IMR-90 (cell line): ENCODE measurements at regions not wholly inside any gene's neighbourhood (a gene's known extent, or its start where the extent isn't known, plus 50 kb on each side); places are given as distances from the start of the nearest gene placed in this dataset.

Source experiments
- ATAC-seq: fragments of 200-7000 bp; cut with Tn5 transposase; 2 replicates; pipeline ENCODE4 v1.9.1; 2020; ENCODE audit warnings: low read depth, mild to moderate bottlenecking, moderate library complexity
- BruUV-seq: library from RNA; stranded (reverse); fragments of 400-500 nt; replicated peaks from 2 replicates; lab custom pipeline; 2021; lab: Mats Ljungman, UMichigan
- CTCF ChIA-PET: fragments of 300-600 bp; formaldehyde crosslinking; extraction: SDS; loops from one replicate; lab custom pipeline; 2021; ENCODE audit warnings: antibody characterized with exemption; lab: Yijun Ruan, JAX
- POLR2A ChIA-PET: fragments of 300-600 bp; sonication (Branson Sonifier 250); formaldehyde crosslinking; loops from one replicate; lab custom pipeline; 2022; ENCODE audit warnings: antibody characterized with exemption; ENCODE audit not compliant: unreplicated experiment; lab: Charles Lee
- DNase-seq: peaks from one replicate; pipeline ENCODE4 v3.0.0; 2013
- H2AFZ ChIP-seq: replicated peaks from 2 replicates; pipeline ENCODE3; 2013; ENCODE audit warnings: low read length, mild to moderate bottlenecking; ENCODE audit not compliant: poor library complexity
- H2AK5ac ChIP-seq: 2 replicates; pipeline ENCODE4 v1.6.1; 2013; ENCODE audit warnings: low read depth, low read length, inconsistent platforms
- H2AK9ac ChIP-seq: replicated peaks from 2 replicates; pipeline ENCODE3; 2013; ENCODE audit warnings: mild to moderate bottlenecking, low read depth, low read length, moderate library complexity; ENCODE audit not compliant: poor library complexity
- H2BK120ac ChIP-seq: 2 replicates; pipeline ENCODE4 v1.6.1; 2013; ENCODE audit warnings: low read depth, low read length, inconsistent platforms
- H2BK15ac ChIP-seq: 3 replicates; pipeline ENCODE4 v1.6.1; 2013; ENCODE audit warnings: low read depth, low read length, inconsistent platforms
- H2BK20ac ChIP-seq: 2 replicates; pipeline ENCODE4 v1.6.1; 2013; ENCODE audit warnings: low read depth, mild to moderate bottlenecking, inconsistent platforms, low read length, moderate library complexity
- H2BK5ac ChIP-seq: 2 replicates; pipeline ENCODE4 v1.6.1; 2013; ENCODE audit warnings: mild to moderate bottlenecking, low read depth, low read length, inconsistent platforms; ENCODE audit not compliant: poor library complexity, severe bottlenecking
- H3K14ac ChIP-seq: replicated peaks from 2 replicates; pipeline ENCODE4 v1.6.1; 2013; ENCODE audit warnings: low read depth, low read length, inconsistent platforms
- H3K18ac ChIP-seq: 2 replicates; pipeline ENCODE4 v1.6.1; 2013; ENCODE audit warnings: low read depth, low read length, control low read depth
- H3K23ac ChIP-seq: 2 replicates; pipeline ENCODE4 v1.6.1; 2013; ENCODE audit warnings: low read depth, low read length, inconsistent platforms
- H3K27ac ChIP-seq: 2 replicates; pipeline ENCODE4 v1.5.1; 2013; ENCODE audit warnings: mild to moderate bottlenecking, control low read depth, low read length; ENCODE audit not compliant: insufficient read depth
- H3K27me3 ChIP-seq: 2 replicates; pipeline ENCODE4 v1.6.1; 2013; ENCODE audit warnings: low read length; ENCODE audit not compliant: control insufficient read depth, insufficient read depth
- H3K36me3 ChIP-seq: 2 replicates; pipeline ENCODE4 v1.6.1; 2013; ENCODE audit warnings: low read length, mixed read lengths; ENCODE audit not compliant: control insufficient read depth, insufficient read depth
- H3K4ac ChIP-seq: 2 replicates; pipeline ENCODE4 v1.6.1; 2013; ENCODE audit warnings: low read depth, low read length, inconsistent platforms
- H3K4me1 ChIP-seq: 2 replicates; pipeline ENCODE4 v1.6.1; 2013; ENCODE audit warnings: low read length, mixed read lengths; ENCODE audit not compliant: control insufficient read depth, insufficient read depth
- H3K4me2 ChIP-seq: 2 replicates; pipeline ENCODE4 v1.6.1; 2013; ENCODE audit warnings: low read depth, mild to moderate bottlenecking, control low read depth, low read length, moderate library complexity
- H3K4me3 ChIP-seq: 2 replicates; pipeline ENCODE4 v1.5.1; 2013; ENCODE audit warnings: low read depth, mild to moderate bottlenecking, control low read depth, low read length, moderate library complexity; ENCODE audit not compliant: insufficient read depth
- H3K56ac ChIP-seq: 2 replicates; pipeline ENCODE4 v1.6.1; 2013; ENCODE audit warnings: low read length, inconsistent platforms; ENCODE audit not compliant: insufficient read depth; ENCODE audit errors: extremely low read depth
- H3K79me1 ChIP-seq, 2 experiments: 2 replicates each; pipeline ENCODE4 v1.6.1; 2013; ENCODE audit warnings: low read length in 2 of 2, inconsistent platforms in 1 of 2, low read depth in 1 of 2
- H3K9ac ChIP-seq: 2 replicates; pipeline ENCODE4 v1.6.1; 2013; ENCODE audit warnings: low read depth, low read length, control low read depth
- H3K9me1 ChIP-seq: 2 replicates; pipeline ENCODE4 v1.6.1; 2013; ENCODE audit warnings: low read length, inconsistent platforms; ENCODE audit not compliant: insufficient read depth
- H3K9me3 ChIP-seq: 2 replicates; pipeline ENCODE4 v1.6.1; 2013; ENCODE audit warnings: low read length; ENCODE audit not compliant: control insufficient read depth, insufficient read depth
- H4K20me1 ChIP-seq: 2 replicates; pipeline ENCODE4 v1.6.1; 2013; ENCODE audit warnings: low read length, inconsistent platforms; ENCODE audit not compliant: insufficient read depth
- H4K5ac ChIP-seq: 2 replicates; pipeline ENCODE4 v1.6.1; 2013; ENCODE audit warnings: mild to moderate bottlenecking, low read depth, low read length, control low read depth
- H4K8ac ChIP-seq, 2 experiments: 2 replicates each; pipeline ENCODE4 v1.6.1; 2013; ENCODE audit warnings: low read depth in 2 of 2, low read length in 2 of 2, control low read depth in 1 of 2, inconsistent platforms in 1 of 2
- H4K91ac ChIP-seq: 2 replicates; pipeline ENCODE4 v1.6.1; 2013; ENCODE audit warnings: low read depth, low read length, inconsistent platforms; ENCODE audit not compliant: insufficient read depth
- MAZ ChIP-seq: IDR thresholded peaks from 2 replicates; pipeline ENCODE4 v1.6.1; 2012; ENCODE audit warnings: low read depth, mild to moderate bottlenecking, low read length, improper control_type of control experiment, moderate library complexity, borderline replicate concordance
- MXI1 ChIP-seq: IDR thresholded peaks from 2 replicates; pipeline ENCODE4 v1.6.1; 2012; ENCODE audit warnings: low read depth, mild to moderate bottlenecking, low read length, moderate library complexity, borderline replicate concordance
- NFE2L2 ChIP-seq: fragments of 150-350 bp; IDR thresholded peaks from 2 replicates; pipeline ENCODE4 v1.6.1; 2016; ENCODE audit warnings: low read depth, mild to moderate bottlenecking, low read length
- POLR2A ChIP-seq: IDR thresholded peaks from 2 replicates; pipeline ENCODE4 v1.6.1; 2012; ENCODE audit warnings: mild to moderate bottlenecking, low read depth, low read length
- RCOR1 ChIP-seq: IDR thresholded peaks from 2 replicates; pipeline ENCODE4 v1.6.1; 2012; ENCODE audit warnings: mild to moderate bottlenecking, low read length, improper control_type of control experiment; ENCODE audit not compliant: insufficient replicate concordance
- RFX5 ChIP-seq: IDR thresholded peaks from 2 replicates; pipeline ENCODE4 v1.8.0; 2012; ENCODE audit warnings: low read depth, mild to moderate bottlenecking, low read length, moderate library complexity
- SMC3 ChIP-seq: fragments of 150-350 bp; IDR thresholded peaks from 2 replicates; pipeline ENCODE4 v1.6.1; 2016; ENCODE audit warnings: low read depth, mild to moderate bottlenecking, antibody characterized with exemption, low read length, moderate library complexity
- dilution Hi-C: fragments of 300-500 bp; cut with HindIII; formaldehyde crosslinking; loops from one replicate; pipeline ENCODE4 v1.14.3; 2018; ENCODE audit warnings: low sequenced_read_pairs; ENCODE audit not compliant: unreplicated experiment
- in situ Hi-C: fragments of 300-500 bp; cut with MboI; formaldehyde crosslinking; loops from 3 replicates; pipeline ENCODE4 v1.14.3; 2019; ENCODE audit warnings: low sequenced_read_pairs, inconsistent platforms, mixed read lengths
- intact Hi-C: fragments of 100-400 bp; cut with micrococcal nuclease; formaldehyde crosslinking; loops from 2 replicates; pipeline ENCODE4 v1.10.0; 2022
- TF ChIP-seq, protein P1 (sequence below): fragments of 150-350 bp; IDR thresholded peaks from 2 replicates; pipeline ENCODE4 v1.6.1; 2016; ENCODE audit warnings: low read depth, mild to moderate bottlenecking, low read length, moderate library complexity, borderline replicate concordance

DNA sequence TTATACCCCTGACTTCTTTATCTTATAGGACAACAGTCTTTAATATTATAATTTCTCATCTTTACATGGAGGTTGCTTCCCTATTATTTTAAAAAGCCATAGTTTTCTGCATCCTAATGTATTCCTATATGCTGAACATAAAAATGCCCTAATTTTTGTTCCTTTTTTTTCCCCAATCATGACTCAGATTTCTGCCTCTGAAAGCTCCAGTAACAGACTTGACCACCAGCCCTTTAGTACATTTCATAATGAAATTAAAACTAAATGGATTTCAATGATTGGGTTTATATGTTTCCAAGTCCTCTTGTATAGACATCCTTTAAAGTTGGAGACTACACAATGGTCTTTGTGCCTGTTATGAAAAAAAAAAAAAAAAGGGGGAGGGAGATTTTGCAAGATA, 712.5 kb downstream of the DIAPH3 start:
- H3K27me3 ChIP-seq, result no peaks in the 10 kb centered on the region
- H3K4me3 ChIP-seq, result no peak overlapping the region
- in situ Hi-C loops (no loop called here), intact Hi-C loops (no loop called here), dilution Hi-C loops (no loop called here)
- no peaks in the 10 kb centered on the region for H3K36me3 ChIP-seq
- H4K5ac ChIP-seq, result no peak overlapping the region
- H2BK120ac ChIP-seq, result no peak overlapping the region
- H2BK15ac ChIP-seq, result no peak overlapping the region
- no peak overlapping the region for H3K23ac ChIP-seq
- H3K9me1 ChIP-seq, result no peaks in the 10 kb centered on the region
- H4K20me1 ChIP-seq, result no peaks in the 10 kb centered on the region
- ATAC-seq, result no peak
- no peaks in the 10 kb centered on the region for H3K9me3 ChIP-seq
- no peak overlapping the region for H2AFZ ChIP-seq
- peaks cover 3% of the 10 kb centered on the region; the same call in 1 of the 2 replicates for H3K4me1 ChIP-seq
- H3K18ac ChIP-seq, result no peak overlapping the region
- no TSS peak for BruUV-seq
- DNase-seq, result no peak
- no peak overlapping the region for H3K14ac ChIP-seq
- H2AK5ac ChIP-seq, result no peak overlapping the region
- H3K9ac ChIP-seq, result no peak overlapping the region
- no peak overlapping the region for H4K91ac ChIP-seq
- H2BK20ac ChIP-seq, result no peak overlapping the region
- no peak overlapping the region for H3K56ac ChIP-seq
- no peak overlapping the region for H3K4ac ChIP-seq
- no peak overlapping the region for H4K8ac ChIP-seq
- ChIA-PET CTCF (interaction anchor here (0.6 kb wide), 1 partner anchor 113 kb away, joined by 6 read pairs; no protein-coding TSS in a partner anchor), POLR2A (no interaction called here)
- H3K27ac ChIP-seq, result no peak overlapping the region
- no peak overlapping the region for H2BK5ac ChIP-seq
- H3K4me2 ChIP-seq, result no peak overlapping the region
- TF ChIP-seq SMC3 (no peak), RCOR1 (no peak), MXI1 (no peak), MAZ (no peak), POLR2A (no peak), RFX5 (no peak), NFE2L2 (no peak)
- TF ChIP-seq, protein P1, sequence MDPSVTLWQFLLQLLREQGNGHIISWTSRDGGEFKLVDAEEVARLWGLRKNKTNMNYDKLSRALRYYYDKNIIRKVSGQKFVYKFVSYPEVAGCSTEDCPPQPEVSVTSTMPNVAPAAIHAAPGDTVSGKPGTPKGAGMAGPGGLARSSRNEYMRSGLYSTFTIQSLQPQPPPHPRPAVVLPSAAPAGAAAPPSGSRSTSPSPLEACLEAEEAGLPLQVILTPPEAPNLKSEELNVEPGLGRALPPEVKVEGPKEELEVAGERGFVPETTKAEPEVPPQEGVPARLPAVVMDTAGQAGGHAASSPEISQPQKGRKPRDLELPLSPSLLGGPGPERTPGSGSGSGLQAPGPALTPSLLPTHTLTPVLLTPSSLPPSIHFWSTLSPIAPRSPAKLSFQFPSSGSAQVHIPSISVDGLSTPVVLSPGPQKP, result no peak
- H3K79me1 ChIP-seq, result no peaks in the 10 kb centered on the region
- H2AK9ac ChIP-seq, result no peak overlapping the region
